GM21619 (cell line): ENCODE measurements at regions not wholly inside any gene's neighbourhood (a gene's known extent, or its start where the extent isn't known, plus 50 kb on each side); places are given as distances from the start of the nearest gene placed in this dataset.
A peak's percentile ranks its signal among the peaks of the same experiment; 100 is the strongest.
"Not testable (repeated sequence)": the region's sequence is repeated elsewhere in the genome, so short reads cannot be mapped to it uniquely, and the experiment has no call there.

ENCODE experiments used
- ATAC-seq: cut with Tn5 transposase; IDR thresholded peaks from one replicate; pipeline ENCODE4 v1.9.1; 2021; ENCODE audit not compliant: unreplicated experiment

GRCh38 chr3:66836363-66837152 is 161.5 kb upstream of the KBTBD8 start:
- ATAC-seq: no peak

- ATAC-seq: no peak
Measured at GRCh38 chr3:66838704-66839103, 159.4 kb upstream of the KBTBD8 start.

- ATAC-seq: no peak
Measured at GRCh38 chr3:66839508-66839907, 158.6 kb upstream of the KBTBD8 start.

- ATAC-seq: not testable (repeated sequence)
Measured at GRCh38 chr3:66842761-66843464, 155.2 kb upstream of the KBTBD8 start.

- no peak for ATAC-seq
Measured at GRCh38 chr3:66851894-66852613, 146.1 kb upstream of the KBTBD8 start.

- ATAC-seq: no peak
Measured at GRCh38 chr3:66854601-66855151, 143.4 kb upstream of the KBTBD8 start.

GRCh38 chr3:66856533-66856932 is 141.6 kb upstream of the KBTBD8 start:
- ATAC-seq: peak; percentile 96

GRCh38 chr3:66858656-66859381 is 139.3 kb upstream of the KBTBD8 start:
- ATAC-seq: no peak

GRCh38 chr3:66860771-66861170 is 137.3 kb upstream of the KBTBD8 start:
- no peak for ATAC-seq

- ATAC-seq: no peak
Measured at GRCh38 chr3:66863205-66864111, 134.6 kb upstream of the KBTBD8 start.

- no peak for ATAC-seq
Measured at GRCh38 chr3:66884659-66885058, 113.4 kb upstream of the KBTBD8 start.

- no peak for ATAC-seq
Measured at GRCh38 chr3:66885326-66886000, 112.6 kb upstream of the KBTBD8 start.

GRCh38 chr3:66889750-66890494 is 108.2 kb upstream of the KBTBD8 start:
- no peak for ATAC-seq

- no peak for ATAC-seq
Measured at GRCh38 chr3:66898155-66898554, 100.0 kb upstream of the KBTBD8 start.

- ATAC-seq: no peak
Measured at GRCh38 chr3:66904336-66904735, 93.8 kb upstream of the KBTBD8 start.

- ATAC-seq: no peak
Measured at GRCh38 chr3:66904831-66905493, 93.1 kb upstream of the KBTBD8 start.

- ATAC-seq: no peak
Measured at GRCh38 chr3:66907136-66907535, 91.0 kb upstream of the KBTBD8 start.
